ENCODE measurements at regions not wholly inside any gene's neighbourhood (a gene's known extent, or its start where the extent isn't known, plus 50 kb on each side); places are given as distances from the start of the nearest gene placed in this dataset.

- Histone ChIP-seq H3K27ac (no peak overlapping the region), H3K9ac (ENCODE audit: insufficient read length) (no peak overlapping the region), H3K4me3 (no peak overlapping the region), H3K36me3 (ENCODE audit: insufficient read depth, low read length) (no peaks in the 10 kb centered on the region), H3K9me3 (ENCODE audit: low read depth, low read length) (no peaks in the 10 kb centered on the region)
- TF ChIP-seq EZH2 (IDR thresholded peaks at IDR 0.05) (no peak), FOXP2 (optimal IDR thresholded peaks at IDR 0.05; ENCODE audit: control extremely low read depth, extremely low read length, insufficient read depth) (no peak), POLR2AphosphoS5 (IDR thresholded peaks at IDR 0.05; ENCODE audit: borderline replicate concordance, low read depth, low read length) (no peak)
- no peak for DNase-seq (ENCODE audit: low read depth, low spot score)
Observed at GRCh38 chr1:56403321-56403720, 176.0 kb downstream of the PLPP3 start.

- Histone ChIP-seq H3K36me3 (ENCODE audit: insufficient read depth, low read length) (no peaks in the 10 kb centered on the region), H3K4me3 (no peak overlapping the region)
- TF ChIP-seq POLR2AphosphoS5 (IDR thresholded peaks at IDR 0.05; ENCODE audit: borderline replicate concordance, low read depth, low read length) (no peak), FOXP2 (optimal IDR thresholded peaks at IDR 0.05; ENCODE audit: control extremely low read depth, extremely low read length, insufficient read depth) (no peak), EZH2 (IDR thresholded peaks at IDR 0.05) (no peak)
Observed at GRCh38 chr1:56401191-56401590, 178.2 kb downstream of the PLPP3 start.

GRCh38 chr1:56400526-56400925 is 178.8 kb downstream of the PLPP3 start:
- no peaks in the 10 kb centered on the region for H3K9me3 ChIP-seq (ENCODE audit: low read depth, low read length)
- no peak overlapping the region for H3K9ac ChIP-seq (ENCODE audit: insufficient read length)
- no peak for DNase-seq (ENCODE audit: low read depth, low spot score)
- H3K27ac ChIP-seq, result no peak overlapping the region
- H3K4me3 ChIP-seq, result no peak overlapping the region
- TF ChIP-seq FOXP2 (optimal IDR thresholded peaks at IDR 0.05; ENCODE audit: control extremely low read depth, extremely low read length, insufficient read depth), result no peak
- no peak for TF ChIP-seq EZH2 (IDR thresholded peaks at IDR 0.05)
- no peak for TF ChIP-seq POLR2AphosphoS5 (IDR thresholded peaks at IDR 0.05; ENCODE audit: borderline replicate concordance, low read depth, low read length)
- H3K36me3 ChIP-seq (ENCODE audit: insufficient read depth, low read length), result no peaks in the 10 kb centered on the region

More at GRCh38 chr1:56401191-56401590, 178.2 kb downstream of the PLPP3 start:
- no peak for DNase-seq (ENCODE audit: low read depth, low spot score)
- H3K9ac ChIP-seq (ENCODE audit: insufficient read length), result no peak overlapping the region
- H3K27ac ChIP-seq, result no peak overlapping the region
- no peaks in the 10 kb centered on the region for H3K9me3 ChIP-seq (ENCODE audit: low read depth, low read length)

- H3K27ac ChIP-seq, result no peak overlapping the region
- DNase-seq (ENCODE audit: low read depth, low spot score), result no peak
- TF ChIP-seq FOXP2 (optimal IDR thresholded peaks at IDR 0.05; ENCODE audit: control extremely low read depth, extremely low read length, insufficient read depth) (no peak), POLR2AphosphoS5 (IDR thresholded peaks at IDR 0.05; ENCODE audit: borderline replicate concordance, low read depth, low read length) (no peak), EZH2 (IDR thresholded peaks at IDR 0.05) (no peak)
- H3K9me3 ChIP-seq (ENCODE audit: low read depth, low read length), result no peaks in the 10 kb centered on the region
- H3K4me3 ChIP-seq, result no peak overlapping the region
- no peak overlapping the region for H3K9ac ChIP-seq (ENCODE audit: insufficient read length)
- no peaks in the 10 kb centered on the region for H3K36me3 ChIP-seq (ENCODE audit: insufficient read depth, low read length)
Observed at GRCh38 chr1:56399795-56400194, 179.6 kb downstream of the PLPP3 start.

GRCh38 chr1:56399326-56399725 is 180.0 kb downstream of the PLPP3 start:
- Histone ChIP-seq H3K36me3 (ENCODE audit: insufficient read depth, low read length) (no peaks in the 10 kb centered on the region), H3K9me3 (ENCODE audit: low read depth, low read length) (no peaks in the 10 kb centered on the region), H3K4me3 (no peak overlapping the region), H3K27ac (no peak overlapping the region), H3K9ac (ENCODE audit: insufficient read length) (no peak overlapping the region)
- TF ChIP-seq POLR2AphosphoS5 (IDR thresholded peaks at IDR 0.05; ENCODE audit: borderline replicate concordance, low read depth, low read length) (no peak), EZH2 (IDR thresholded peaks at IDR 0.05) (no peak), FOXP2 (optimal IDR thresholded peaks at IDR 0.05; ENCODE audit: control extremely low read depth, extremely low read length, insufficient read depth) (no peak)
- no peak for DNase-seq (ENCODE audit: low read depth, low spot score)

- DNase-seq (ENCODE audit: low read depth, low spot score), result no peak
- H3K27ac ChIP-seq, result no peak overlapping the region
- H3K4me3 ChIP-seq, result no peak overlapping the region
- no peak for TF ChIP-seq EZH2 (IDR thresholded peaks at IDR 0.05)
- no peak for TF ChIP-seq FOXP2 (optimal IDR thresholded peaks at IDR 0.05; ENCODE audit: control extremely low read depth, extremely low read length, insufficient read depth)
- H3K36me3 ChIP-seq (ENCODE audit: insufficient read depth, low read length), result no peaks in the 10 kb centered on the region
- H3K9me3 ChIP-seq (ENCODE audit: low read depth, low read length), result no peaks in the 10 kb centered on the region
- no peak overlapping the region for H3K9ac ChIP-seq (ENCODE audit: insufficient read length)
Observed at GRCh38 chr1:56397811-56398231, 181.5 kb downstream of the PLPP3 start.

GRCh38 chr1:56397409-56397808 is 182.0 kb downstream of the PLPP3 start:
- TF ChIP-seq FOXP2 (optimal IDR thresholded peaks at IDR 0.05; ENCODE audit: control extremely low read depth, extremely low read length, insufficient read depth) (no peak), POLR2AphosphoS5 (IDR thresholded peaks at IDR 0.05; ENCODE audit: borderline replicate concordance, low read depth, low read length) (no peak), EZH2 (IDR thresholded peaks at IDR 0.05) (no peak)
- DNase-seq (ENCODE audit: low read depth, low spot score), result no peak

GRCh38 chr1:56396581-56396980 is 182.8 kb downstream of the PLPP3 start:
- no peak for DNase-seq (ENCODE audit: low read depth, low spot score)
- H3K36me3 ChIP-seq (ENCODE audit: insufficient read depth, low read length), result no peaks in the 10 kb centered on the region
- TF ChIP-seq EZH2 (IDR thresholded peaks at IDR 0.05), result no peak
- TF ChIP-seq FOXP2 (optimal IDR thresholded peaks at IDR 0.05; ENCODE audit: control extremely low read depth, extremely low read length, insufficient read depth), result no peak
- no peak for TF ChIP-seq POLR2AphosphoS5 (IDR thresholded peaks at IDR 0.05; ENCODE audit: borderline replicate concordance, low read depth, low read length)
- no peak overlapping the region for H3K27ac ChIP-seq
- no peaks in the 10 kb centered on the region for H3K9me3 ChIP-seq (ENCODE audit: low read depth, low read length)
- no peak overlapping the region for H3K9ac ChIP-seq (ENCODE audit: insufficient read length)
- H3K4me3 ChIP-seq, result no peak overlapping the region

More at GRCh38 chr1:56397409-56397808, 182.0 kb downstream of the PLPP3 start:
- no peak overlapping the region for H3K9ac ChIP-seq (ENCODE audit: insufficient read length)
- H3K27ac ChIP-seq, result no peak overlapping the region
- no peak overlapping the region for H3K4me3 ChIP-seq
- H3K9me3 ChIP-seq (ENCODE audit: low read depth, low read length), result no peaks in the 10 kb centered on the region
- no peaks in the 10 kb centered on the region for H3K36me3 ChIP-seq (ENCODE audit: insufficient read depth, low read length)

- no peak overlapping the region for H3K9ac ChIP-seq (ENCODE audit: insufficient read length)
- H3K9me3 ChIP-seq (ENCODE audit: low read depth, low read length), result no peaks in the 10 kb centered on the region
- no peak for TF ChIP-seq EZH2 (IDR thresholded peaks at IDR 0.05)
- TF ChIP-seq POLR2AphosphoS5 (IDR thresholded peaks at IDR 0.05; ENCODE audit: borderline replicate concordance, low read depth, low read length), result no peak
- TF ChIP-seq FOXP2 (optimal IDR thresholded peaks at IDR 0.05; ENCODE audit: control extremely low read depth, extremely low read length, insufficient read depth), result no peak
- no peak for DNase-seq (ENCODE audit: low read depth, low spot score)
- H3K36me3 ChIP-seq (ENCODE audit: insufficient read depth, low read length), result no peaks in the 10 kb centered on the region
- no peak overlapping the region for H3K4me3 ChIP-seq
- no peak overlapping the region for H3K27ac ChIP-seq
Observed at GRCh38 chr1:56395776-56396175, 183.6 kb downstream of the PLPP3 start.
